ENCODE measurements at regions not wholly inside any gene's neighbourhood (a gene's known extent, or its start where the extent isn't known, plus 50 kb on each side); places are given as distances from the start of the nearest gene placed in this dataset.
"Not testable (repeated sequence)": the region's sequence is repeated elsewhere in the genome, so short reads cannot be mapped to it uniquely, and the experiment has no call there.

- H3K4me3 Mint-ChIP-seq, result no peak overlapping the region
- DNase-seq, result no peak
- H3K4me1 Mint-ChIP-seq, result peaks cover 3 to 6% of the 10 kb centered on the region in 2 donors
- ATAC-seq (replicated peaks), result peak; percentile 69 to 79
- H3K27ac Mint-ChIP-seq, result no peak overlapping the region
- no peaks in the 10 kb centered on the region for H3K36me3 Mint-ChIP-seq
- H3K27me3 Mint-ChIP-seq, result peaks cover 0 to 4% of the 10 kb centered on the region in 2 donors
- peaks cover 3 to 4% of the 10 kb centered on the region in 2 donors for H3K9me3 Mint-ChIP-seq
Observed at GRCh38 chr2:37561615-37562569, 109.5 kb downstream of the CDC42EP3 start.

- no peak for DNase-seq
- peaks cover 2 to 3% of the 10 kb centered on the region in 2 donors for H3K9me3 Mint-ChIP-seq
- no peak overlapping the region for H3K27ac Mint-ChIP-seq
- H3K4me1 Mint-ChIP-seq, result peaks cover 3 to 4% of the 10 kb centered on the region in 2 donors
- no peak for ATAC-seq (replicated peaks)
- no peaks in the 10 kb centered on the region for H3K36me3 Mint-ChIP-seq
- H3K4me3 Mint-ChIP-seq, result no peak overlapping the region
- peaks cover 0 to 4% of the 10 kb centered on the region in 2 donors for H3K27me3 Mint-ChIP-seq
Observed at GRCh38 chr2:37563375-37564015, 107.9 kb downstream of the CDC42EP3 start.

GRCh38 chr2:37564356-37564755 lies 107.1 kb downstream of the CDC42EP3 start:
- Mint-ChIP-seq H3K36me3 (no peaks in the 10 kb centered on the region), H3K4me3 (no peak overlapping the region), H3K27me3 (peaks cover 0 to 4% of the 10 kb centered on the region in 2 donors), H3K27ac (no peak overlapping the region), H3K4me1 (no peaks in the 10 kb centered on the region), H3K9me3 (no peaks in the 10 kb centered on the region)
- ATAC-seq (replicated peaks) (no peak), DNase-seq (no peak)

DNA sequence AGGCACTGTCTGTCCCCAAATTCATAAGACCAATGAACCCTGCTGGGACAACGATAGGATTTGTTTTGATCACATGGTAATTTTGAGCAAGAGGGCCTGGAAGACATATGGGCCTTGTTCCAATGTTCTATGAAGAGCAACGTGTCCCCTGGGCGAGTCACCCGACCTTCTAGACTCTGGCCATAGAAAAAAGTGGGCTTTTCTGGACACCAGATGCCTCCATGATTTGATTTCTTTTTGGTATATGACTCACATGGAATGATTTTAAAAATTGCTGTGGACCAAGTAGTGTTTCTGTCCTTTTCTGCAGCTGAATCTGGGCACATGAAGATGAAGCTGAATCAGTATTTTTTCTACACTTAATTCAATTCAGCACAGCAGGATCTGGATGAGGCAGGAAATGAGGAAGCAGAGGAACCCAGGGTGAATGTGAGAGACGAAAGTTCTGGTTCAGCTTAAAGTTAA lies 104.9 kb downstream of the CDC42EP3 start:
- no peak overlapping the region for H3K27ac Mint-ChIP-seq
- no peak for ATAC-seq (replicated peaks)
- H3K4me1 Mint-ChIP-seq, result peaks cover 0 to 4% of the 10 kb centered on the region in 2 donors
- DNase-seq, result no peak
- H3K36me3 Mint-ChIP-seq, result no peaks in the 10 kb centered on the region
- H3K9me3 Mint-ChIP-seq, result no peaks in the 10 kb centered on the region
- no peak overlapping the region for H3K4me3 Mint-ChIP-seq
- H3K27me3 Mint-ChIP-seq, result peaks cover 0 to 4% of the 10 kb centered on the region in 2 donors

GRCh38 chr2:37568565-37568964 lies 102.9 kb downstream of the CDC42EP3 start:
- ATAC-seq (replicated peaks) (no peak), DNase-seq (no peak)
- Mint-ChIP-seq H3K4me1 (peaks cover 0 to 4% of the 10 kb centered on the region in 2 donors), H3K36me3 (no peaks in the 10 kb centered on the region), H3K27ac (no peak overlapping the region), H3K4me3 (no peak overlapping the region), H3K9me3 (no peaks in the 10 kb centered on the region), H3K27me3 (peaks cover 0 to 4% of the 10 kb centered on the region in 2 donors)

DNA sequence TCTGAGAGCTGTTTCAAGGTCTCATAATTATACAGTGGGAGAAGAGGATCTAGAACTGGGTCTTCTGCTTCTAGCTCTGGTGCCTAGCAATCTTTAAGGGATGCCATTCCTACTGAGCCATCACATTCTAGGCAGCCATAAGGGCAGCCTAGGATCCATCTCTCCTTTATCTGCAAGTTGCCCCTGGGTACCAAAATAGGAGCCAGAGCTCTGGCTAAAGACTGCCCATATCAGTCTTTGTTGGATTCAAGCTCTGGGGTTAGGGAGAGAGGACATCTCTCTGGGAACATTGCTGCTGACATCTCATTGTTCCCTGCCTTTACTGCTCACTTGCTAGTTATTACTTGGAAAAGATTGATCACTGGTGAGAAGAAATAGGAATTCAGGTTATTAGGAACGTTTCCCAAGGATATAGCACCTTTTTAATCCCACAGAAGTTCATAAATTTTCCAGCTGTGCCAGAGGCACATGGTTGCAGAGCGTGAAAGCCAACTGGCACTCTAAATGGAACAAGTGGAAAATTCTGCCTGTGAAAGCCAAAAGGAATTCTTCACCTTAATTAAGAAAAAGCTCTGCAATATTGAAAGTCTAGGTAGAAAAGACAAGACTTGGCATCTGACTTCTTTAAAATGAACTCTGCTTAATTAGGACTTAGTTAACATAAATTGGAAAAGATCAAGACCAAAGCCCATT lies 102.2 kb downstream of the CDC42EP3 start:
- Mint-ChIP-seq H3K36me3 (no peaks in the 10 kb centered on the region), H3K4me3 (no peak overlapping the region), H3K27ac (no peak overlapping the region), H3K27me3 (peaks cover 0 to 4% of the 10 kb centered on the region in 2 donors), H3K9me3 (no peaks in the 10 kb centered on the region), H3K4me1 (peaks cover 0 to 7% of the 10 kb centered on the region in 2 donors)
- ATAC-seq (replicated peaks) (no peak), DNase-seq (no peak)

DNA sequence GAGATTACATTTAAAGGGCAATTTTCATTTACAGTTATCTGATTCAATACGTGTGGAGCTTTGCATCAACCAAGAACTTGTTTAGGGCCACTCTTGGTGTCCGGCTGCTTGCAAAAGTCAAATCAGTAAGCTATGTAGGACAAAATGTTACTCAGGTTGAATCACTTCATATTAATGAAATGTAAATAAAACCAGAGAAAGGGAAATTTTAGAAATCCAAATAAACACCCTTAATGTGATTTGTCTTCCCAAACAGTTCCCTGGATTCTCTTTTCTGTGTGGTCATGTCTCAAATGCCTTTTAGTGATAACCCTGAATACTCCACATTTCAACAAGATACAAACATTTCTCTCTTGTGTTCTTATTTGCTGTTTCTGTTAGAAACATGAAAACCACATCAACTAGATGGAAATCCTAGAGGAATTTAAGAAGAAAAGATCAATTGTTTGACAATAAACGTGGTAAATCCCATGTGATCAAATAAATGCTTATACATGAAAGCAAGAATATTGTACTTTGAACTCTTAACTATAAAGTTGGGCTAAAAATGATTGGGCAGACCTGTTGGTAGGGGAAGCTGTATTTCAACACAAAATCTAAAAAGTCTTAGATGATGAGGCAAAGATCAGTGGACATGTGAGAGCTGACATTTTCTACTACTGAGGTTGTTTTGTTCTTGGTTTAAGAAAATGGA lies 101.3 kb downstream of the CDC42EP3 start:
- no peak overlapping the region for H3K27ac Mint-ChIP-seq
- H3K9me3 Mint-ChIP-seq, result no peaks in the 10 kb centered on the region
- H3K36me3 Mint-ChIP-seq, result no peaks in the 10 kb centered on the region
- H3K4me3 Mint-ChIP-seq, result no peak overlapping the region
- H3K27me3 Mint-ChIP-seq, result peaks cover 0 to 4% of the 10 kb centered on the region in 2 donors
- ATAC-seq (replicated peaks), result no peak
- no peak for DNase-seq
- H3K4me1 Mint-ChIP-seq, result peaks cover 0 to 8% of the 10 kb centered on the region in 2 donors

- Mint-ChIP-seq H3K4me1 (peaks cover 0 to 8% of the 10 kb centered on the region in 2 donors), H3K36me3 (peaks cover 0 to 2% of the 10 kb centered on the region in 2 donors), H3K27me3 (peaks cover 0 to 4% of the 10 kb centered on the region in 2 donors), H3K9me3 (no peaks in the 10 kb centered on the region), H3K4me3 (no peak overlapping the region), H3K27ac (no peak overlapping the region)
- DNase-seq (no peak), ATAC-seq (replicated peaks) (peak in 1 of 2 donors; percentile 86)
Observed at GRCh38 chr2:37570773-37571586, 100.5 kb downstream of the CDC42EP3 start.

DNA sequence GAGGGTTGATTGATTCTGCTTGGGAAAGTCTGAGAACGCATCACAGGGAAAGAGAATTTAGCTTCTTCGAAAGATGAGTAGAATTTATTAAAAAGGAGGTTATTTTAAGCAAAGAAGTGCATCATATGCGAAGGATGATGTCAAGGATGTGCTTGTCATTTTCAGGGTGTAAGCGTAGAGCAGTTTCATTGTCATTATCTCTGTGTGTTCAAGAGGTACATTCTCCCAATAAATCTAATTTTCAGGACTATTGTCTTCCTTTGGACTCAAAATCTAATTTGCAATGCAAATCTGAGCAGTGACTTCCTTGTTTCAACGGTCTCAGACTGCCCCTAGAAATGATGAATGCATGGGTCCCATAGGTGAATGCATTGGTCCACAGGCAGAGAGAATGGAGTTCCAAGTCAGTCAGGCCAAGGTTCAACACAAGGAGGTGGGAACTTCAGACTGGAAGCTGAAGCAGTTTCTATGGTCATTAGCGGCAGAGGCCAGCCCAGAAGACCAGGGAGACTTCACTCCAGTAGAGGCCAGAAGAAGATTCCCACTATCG lies 99.8 kb downstream of the CDC42EP3 start:
- no peak overlapping the region for H3K27ac Mint-ChIP-seq
- H3K9me3 Mint-ChIP-seq, result peaks cover 4 to 5% of the 10 kb centered on the region in 2 donors
- H3K4me1 Mint-ChIP-seq, result peaks cover 0 to 8% of the 10 kb centered on the region in 2 donors
- DNase-seq (no peak), ATAC-seq (replicated peaks) (no peak)
- peaks cover 0 to 2% of the 10 kb centered on the region in 2 donors for H3K27me3 Mint-ChIP-seq
- H3K4me3 Mint-ChIP-seq, result no peak overlapping the region
- H3K36me3 Mint-ChIP-seq, result peaks cover 0 to 2% of the 10 kb centered on the region in 2 donors

GRCh38 chr2:37573451-37574388 lies 97.7 kb downstream of the CDC42EP3 start:
- Mint-ChIP-seq H3K4me3 (no peak overlapping the region), H3K27ac (no peak overlapping the region), H3K9me3 (peaks cover 4 to 5% of the 10 kb centered on the region in 2 donors), H3K27me3 (no peaks in the 10 kb centered on the region), H3K36me3 (peaks cover 0 to 2% of the 10 kb centered on the region in 2 donors), H3K4me1 (peaks cover 0 to 8% of the 10 kb centered on the region in 2 donors)
- DNase-seq, result no peak
- no peak for ATAC-seq (replicated peaks)

DNA sequence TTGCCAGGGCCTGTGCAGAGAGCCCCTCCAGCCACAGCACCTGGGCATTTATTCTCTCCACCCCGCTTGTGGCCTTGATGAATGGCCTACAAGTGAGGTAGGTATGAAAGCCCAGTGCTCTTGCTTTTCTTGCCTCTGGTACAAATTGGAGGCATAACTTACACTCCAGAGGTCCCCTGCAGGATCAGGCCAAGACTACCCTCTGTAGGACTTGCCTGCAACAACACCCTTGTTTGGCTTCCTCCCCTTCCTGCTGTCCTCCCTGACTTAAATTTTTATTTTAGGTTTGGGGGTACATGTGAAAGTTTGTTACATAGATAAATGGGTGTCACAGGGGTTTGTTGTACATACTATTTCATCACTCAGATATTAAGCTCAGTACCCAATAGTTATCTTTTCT lies 95.7 kb downstream of the CDC42EP3 start:
- peaks cover 8 to 9% of the 10 kb centered on the region in 2 donors for H3K9me3 Mint-ChIP-seq
- H3K27me3 Mint-ChIP-seq, result no peaks in the 10 kb centered on the region
- H3K27ac Mint-ChIP-seq, result no peak overlapping the region
- ATAC-seq (replicated peaks) (no peak), DNase-seq (no peak)
- peaks cover 0 to 6% of the 10 kb centered on the region in 2 donors for H3K4me1 Mint-ChIP-seq
- H3K4me3 Mint-ChIP-seq, result no peak overlapping the region
- peaks cover 4 to 5% of the 10 kb centered on the region in 2 donors for H3K36me3 Mint-ChIP-seq

DNA sequence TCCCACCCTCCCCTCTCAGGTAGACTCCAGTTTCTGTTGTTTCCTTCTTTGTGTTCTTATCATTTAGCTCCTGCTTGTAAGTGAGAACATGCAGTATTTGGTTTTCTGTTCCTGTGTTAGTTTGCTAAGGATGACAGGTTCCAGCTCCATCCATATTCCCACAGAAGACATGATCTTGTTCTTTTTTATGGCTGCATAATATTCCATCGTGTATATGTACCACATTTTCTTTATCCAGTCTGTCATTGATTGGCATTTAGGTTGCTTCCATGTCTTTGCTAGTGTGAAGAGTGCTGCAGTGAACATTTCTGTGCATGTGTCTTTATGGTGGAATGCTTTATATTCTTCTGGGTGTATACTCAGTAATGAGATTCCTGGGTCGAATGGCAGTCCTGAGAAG lies 95.2 kb downstream of the CDC42EP3 start:
- not testable (repeated sequence) for H3K27ac Mint-ChIP-seq; ATAC-seq (replicated peaks); H3K4me3 Mint-ChIP-seq; H3K9me3 Mint-ChIP-seq; DNase-seq; H3K27me3 Mint-ChIP-seq; H3K4me1 Mint-ChIP-seq; H3K36me3 Mint-ChIP-seq

Measured in stimulated activated naive B cell treated with anti-CD40 and anti-IgM and Interleukin-4, amounts not matched to agents 10 μg/mL and 1 μg/mL and 100 μg/mL, for 72 hours (primary cell).